ENCODE measurements at regions not wholly inside any gene's neighbourhood (a gene's known extent, or its start where the extent isn't known, plus 50 kb on each side); places are given as distances from the start of the nearest gene placed in this dataset.

DNA sequence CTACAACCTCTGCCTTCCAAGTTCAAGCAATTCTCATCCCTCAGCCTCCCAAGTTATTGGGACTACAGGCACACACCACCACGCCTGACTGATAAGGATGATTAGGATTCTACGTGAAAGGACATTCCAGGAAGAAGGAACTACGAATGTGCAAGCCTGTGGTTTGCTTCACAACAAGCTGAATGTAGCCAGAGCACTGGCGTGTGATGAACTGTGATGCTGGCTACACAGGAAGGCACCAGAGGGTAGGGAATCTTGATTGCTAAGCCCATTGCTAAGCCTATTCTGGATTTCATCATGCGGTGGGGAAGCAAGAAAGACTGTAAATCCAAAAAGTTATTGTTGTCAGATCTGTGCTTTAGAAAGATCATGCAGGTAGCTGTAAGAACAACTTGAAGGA is 72.3 kb upstream of the SRRM3 start:
- no peak overlapping the region for H2BK5ac ChIP-seq (ENCODE audit: insufficient read length, low read length)
- H3K56ac ChIP-seq (ENCODE audit: insufficient read length, low read depth, low read length): no peak overlapping the region
- H3K4me1 Mint-ChIP-seq: no peaks in the 10 kb centered on the region
- H4K20me1 ChIP-seq (ENCODE audit: control insufficient read depth, insufficient read depth, insufficient read length): no peaks in the 10 kb centered on the region
- no CpG with 5 or more reads among the region's 5 CpGs for WGBS (ENCODE audit: extremely low coverage, insufficient read length, low lambda C conversion rate)
- no peaks in the 10 kb centered on the region for H3K27me3 ChIP-seq (ENCODE audit: insufficient read depth, low read length)
- no peak overlapping the region for H3T11ph ChIP-seq (ENCODE audit: low read length)
- H4K5ac ChIP-seq (ENCODE audit: insufficient read length, low read depth, low read length): no peak overlapping the region
- DNase-seq: no peak
- no peak overlapping the region for H3K27ac Mint-ChIP-seq
- H2BK20ac ChIP-seq (ENCODE audit: low read depth, low read length, poor library complexity, severe bottlenecking): no peak overlapping the region
- H3K36me3 Mint-ChIP-seq (ENCODE audit: insufficient read depth in 1 of 3, low read depth in 3 of 3): no peaks in the 10 kb centered on the region
- H2BK15ac ChIP-seq (ENCODE audit: low read depth, low read length): no peak overlapping the region
- H3K4me1 ChIP-seq (ENCODE audit: insufficient read depth, low read length): no peaks in the 10 kb centered on the region
- no peak overlapping the region for H3K4me3 Mint-ChIP-seq
- no peaks in the 10 kb centered on the region for H3K23me2 ChIP-seq (ENCODE audit: insufficient read length, low read depth, low read length, poor library complexity, severe bottlenecking)
- H2AK5ac ChIP-seq (ENCODE audit: insufficient read length, low read length): no peak overlapping the region
- no peak overlapping the region for H3K23ac ChIP-seq (ENCODE audit: insufficient read length, low read depth, low read length)
- no peak overlapping the region for H4K91ac ChIP-seq (ENCODE audit: insufficient read length, low read depth, low read length)
- H3K9me3 ChIP-seq (ENCODE audit: control insufficient read depth, low read depth, low read length): no peaks in the 10 kb centered on the region
- H2AFZ ChIP-seq (ENCODE audit: low read length): no peak overlapping the region
- H3K14ac ChIP-seq (ENCODE audit: insufficient read depth, low read length): no peak overlapping the region
- no peaks in the 10 kb centered on the region for H3K9me3 Mint-ChIP-seq
- H4K8ac ChIP-seq (replicated peaks; ENCODE audit: insufficient read length, low read depth, low read length): no peak overlapping the region
- no peaks in the 10 kb centered on the region for H3K79me2 ChIP-seq (ENCODE audit: insufficient read depth, low read length)
- no peaks in the 10 kb centered on the region for H3K79me1 ChIP-seq (ENCODE audit: insufficient read depth, low read depth, low read length, poor library complexity, severe bottlenecking)
- H2BK12ac ChIP-seq (ENCODE audit: insufficient read length, low read depth, low read length): no peak overlapping the region
- H3K4ac ChIP-seq (ENCODE audit: low read depth, low read length): no peak overlapping the region
- TF ChIP-seq, protein P1, sequence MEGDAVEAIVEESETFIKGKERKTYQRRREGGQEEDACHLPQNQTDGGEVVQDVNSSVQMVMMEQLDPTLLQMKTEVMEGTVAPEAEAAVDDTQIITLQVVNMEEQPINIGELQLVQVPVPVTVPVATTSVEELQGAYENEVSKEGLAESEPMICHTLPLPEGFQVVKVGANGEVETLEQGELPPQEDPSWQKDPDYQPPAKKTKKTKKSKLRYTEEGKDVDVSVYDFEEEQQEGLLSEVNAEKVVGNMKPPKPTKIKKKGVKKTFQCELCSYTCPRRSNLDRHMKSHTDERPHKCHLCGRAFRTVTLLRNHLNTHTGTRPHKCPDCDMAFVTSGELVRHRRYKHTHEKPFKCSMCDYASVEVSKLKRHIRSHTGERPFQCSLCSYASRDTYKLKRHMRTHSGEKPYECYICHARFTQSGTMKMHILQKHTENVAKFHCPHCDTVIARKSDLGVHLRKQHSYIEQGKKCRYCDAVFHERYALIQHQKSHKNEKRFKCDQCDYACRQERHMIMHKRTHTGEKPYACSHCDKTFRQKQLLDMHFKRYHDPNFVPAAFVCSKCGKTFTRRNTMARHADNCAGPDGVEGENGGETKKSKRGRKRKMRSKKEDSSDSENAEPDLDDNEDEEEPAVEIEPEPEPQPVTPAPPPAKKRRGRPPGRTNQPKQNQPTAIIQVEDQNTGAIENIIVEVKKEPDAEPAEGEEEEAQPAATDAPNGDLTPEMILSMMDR (conservative IDR thresholded peaks at IDR 0.05): no peak
- H3K9ac ChIP-seq (ENCODE audit: extremely low read depth, insufficient read length, low read length): no peak overlapping the region
- H2BK120ac ChIP-seq (ENCODE audit: low read depth, low read length, poor library complexity, severe bottlenecking): no peak overlapping the region
- no peak overlapping the region for H3K27ac ChIP-seq (ENCODE audit: insufficient read length, low read depth, low read length)
- no peak overlapping the region for H3K4me2 ChIP-seq (ENCODE audit: insufficient read depth, insufficient read length, low read length)
- no peaks in the 10 kb centered on the region; the same call in 1 of the 2 replicates for H3K27me3 Mint-ChIP-seq (ENCODE audit: low read depth)
- no peak overlapping the region for H3K18ac ChIP-seq (ENCODE audit: insufficient read length, low read depth, low read length)
